ENCODE measurements at regions not wholly inside any gene's neighbourhood (a gene's known extent, or its start where the extent isn't known, plus 50 kb on each side); places are given as distances from the start of the nearest gene placed in this dataset.

- ChIA-PET POLR2A (no interaction called here), CTCF (no interaction called here)
- TF ChIP-seq, protein P1, sequence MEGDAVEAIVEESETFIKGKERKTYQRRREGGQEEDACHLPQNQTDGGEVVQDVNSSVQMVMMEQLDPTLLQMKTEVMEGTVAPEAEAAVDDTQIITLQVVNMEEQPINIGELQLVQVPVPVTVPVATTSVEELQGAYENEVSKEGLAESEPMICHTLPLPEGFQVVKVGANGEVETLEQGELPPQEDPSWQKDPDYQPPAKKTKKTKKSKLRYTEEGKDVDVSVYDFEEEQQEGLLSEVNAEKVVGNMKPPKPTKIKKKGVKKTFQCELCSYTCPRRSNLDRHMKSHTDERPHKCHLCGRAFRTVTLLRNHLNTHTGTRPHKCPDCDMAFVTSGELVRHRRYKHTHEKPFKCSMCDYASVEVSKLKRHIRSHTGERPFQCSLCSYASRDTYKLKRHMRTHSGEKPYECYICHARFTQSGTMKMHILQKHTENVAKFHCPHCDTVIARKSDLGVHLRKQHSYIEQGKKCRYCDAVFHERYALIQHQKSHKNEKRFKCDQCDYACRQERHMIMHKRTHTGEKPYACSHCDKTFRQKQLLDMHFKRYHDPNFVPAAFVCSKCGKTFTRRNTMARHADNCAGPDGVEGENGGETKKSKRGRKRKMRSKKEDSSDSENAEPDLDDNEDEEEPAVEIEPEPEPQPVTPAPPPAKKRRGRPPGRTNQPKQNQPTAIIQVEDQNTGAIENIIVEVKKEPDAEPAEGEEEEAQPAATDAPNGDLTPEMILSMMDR (IDR thresholded peaks at IDR 0.05; ENCODE audit: control extremely low read depth, extremely low read depth, low read depth, missing control alignments), result no peak
- DNase-seq (ENCODE audit: extremely low spot score), result no peak
Measured at GRCh38 chr13:107347641-107348369, 779.9 kb upstream of the ARGLU1 start.

GRCh38 chr13:107342747-107343146, 774.8 kb upstream of the ARGLU1 start:
- no peak for DNase-seq (ENCODE audit: extremely low spot score)
- CTCF ChIA-PET, result interaction anchor here (0.9 kb wide), 1 partner anchor 9 kb away, joined by 3 read pairs; no protein-coding TSS in a partner anchor
- POLR2A ChIA-PET, result no interaction called here
- TF ChIP-seq, protein P1 (IDR thresholded peaks at IDR 0.05; ENCODE audit: control extremely low read depth, extremely low read depth, low read depth, missing control alignments), result no peak

DNA sequence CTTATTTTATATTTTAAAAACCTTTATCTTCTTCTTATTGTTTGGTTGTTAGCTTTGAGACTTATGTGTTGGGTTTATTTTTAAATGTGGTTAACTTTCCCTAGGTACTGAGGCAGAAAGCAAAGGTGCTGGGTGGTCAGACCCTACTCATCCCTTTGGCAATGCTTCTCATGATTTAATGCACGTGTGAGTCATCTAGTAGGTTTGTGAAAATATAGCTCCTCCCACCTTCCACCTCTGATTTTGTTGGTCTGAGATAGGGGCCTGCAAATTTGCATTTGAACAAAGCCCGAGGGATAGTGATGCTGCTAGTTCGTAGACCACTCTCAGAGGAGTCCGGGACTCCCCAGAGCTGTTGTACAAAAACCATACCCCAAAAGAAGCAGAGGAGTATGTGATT, 771.3 kb upstream of the ARGLU1 start:
- POLR2A ChIA-PET, result no interaction called here
- TF ChIP-seq, protein P1 (IDR thresholded peaks at IDR 0.05; ENCODE audit: control extremely low read depth, extremely low read depth, low read depth, missing control alignments), result no peak
- no peak for DNase-seq (ENCODE audit: extremely low spot score)
- CTCF ChIA-PET, result no interaction called here

- TF ChIP-seq, protein P1 (IDR thresholded peaks at IDR 0.05; ENCODE audit: control extremely low read depth, extremely low read depth, low read depth, missing control alignments), result no peak
- CTCF ChIA-PET, result no interaction called here
- no peak for DNase-seq (ENCODE audit: extremely low spot score)
- POLR2A ChIA-PET, result no interaction called here
Measured at GRCh38 chr13:107332188-107332587, 764.3 kb upstream of the ARGLU1 start.

- TF ChIP-seq, protein P1 (IDR thresholded peaks at IDR 0.05; ENCODE audit: control extremely low read depth, extremely low read depth, low read depth, missing control alignments), result no peak
- POLR2A ChIA-PET, result no interaction called here
- CTCF ChIA-PET, result no interaction called here
- DNase-seq (ENCODE audit: extremely low spot score), result no peak
Measured at GRCh38 chr13:107331359-107331758, 763.4 kb upstream of the ARGLU1 start.

DNA sequence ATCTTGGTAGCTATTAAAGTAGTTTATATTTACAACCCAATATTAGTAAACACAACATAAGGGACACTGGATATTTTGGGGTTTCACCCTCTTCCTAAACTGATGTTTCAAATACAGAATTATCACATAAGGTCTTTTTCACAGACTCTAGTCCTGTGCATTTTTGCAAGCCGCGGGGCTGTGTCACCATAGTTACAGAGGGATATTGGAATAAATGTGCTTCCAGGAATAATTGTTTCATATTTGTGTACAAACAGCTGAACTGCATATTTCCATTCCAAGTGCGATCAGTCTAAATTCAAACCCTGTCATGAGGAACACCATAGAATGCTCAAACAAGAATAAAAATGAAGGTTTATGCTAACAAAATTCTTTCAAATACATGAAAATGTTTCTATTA, 762.5 kb upstream of the ARGLU1 start:
- TF ChIP-seq, protein P1 (IDR thresholded peaks at IDR 0.05; ENCODE audit: control extremely low read depth, extremely low read depth, low read depth, missing control alignments), result no peak
- DNase-seq (ENCODE audit: extremely low spot score), result no peak
- POLR2A ChIA-PET, result no interaction called here
- CTCF ChIA-PET, result no interaction called here
